EH (cell line): ENCODE measurements at regions not wholly inside any gene's neighbourhood (a gene's known extent, or its start where the extent isn't known, plus 50 kb on each side); places are given as distances from the start of the nearest gene placed in this dataset.

ENCODE experiments used
- DNase-seq: peaks from one replicate; pipeline ENCODE4 v3.0.0-alpha.2; 2015; ENCODE audit warnings: low read depth

- no peak for DNase-seq
These were observed 64.3 kb downstream of the DMRTA2 start for GRCh38 chr1:50358962-50359361.

- DNase-seq: no peak
These were observed 66.1 kb downstream of the DMRTA2 start for GRCh38 chr1:50357186-50357585.

- no peak for DNase-seq
These were observed 68.4 kb downstream of the DMRTA2 start for GRCh38 chr1:50354813-50355212.

GRCh38 chr1:50352428-50352827 lies 70.8 kb downstream of the DMRTA2 start:
- DNase-seq: no peak

- DNase-seq: no peak
These were observed 72.4 kb downstream of the DMRTA2 start for GRCh38 chr1:50350868-50351267.

GRCh38 chr1:50350421-50350820 lies 72.8 kb downstream of the DMRTA2 start:
- DNase-seq: no peak

- DNase-seq: no peak
These were observed 74.0 kb downstream of the DMRTA2 start for GRCh38 chr1:50349242-50349565.

- DNase-seq: peak; percentile 69
These were observed 74.6 kb downstream of the DMRTA2 start for GRCh38 chr1:50348449-50349241.

GRCh38 chr1:50347933-50348332 lies 75.3 kb downstream of the DMRTA2 start:
- DNase-seq: no peak

- no peak for DNase-seq
These were observed 76.6 kb downstream of the DMRTA2 start for GRCh38 chr1:50346621-50347020.

GRCh38 chr1:50343323-50343722 lies 79.9 kb downstream of the DMRTA2 start:
- no peak for DNase-seq

GRCh38 chr1:50342525-50342924 lies 80.7 kb downstream of the DMRTA2 start:
- no peak for DNase-seq

- DNase-seq: no peak
These were observed 88.2 kb downstream of the DMRTA2 start for GRCh38 chr1:50335036-50335435.

GRCh38 chr1:50333595-50333974 lies 89.7 kb downstream of the DMRTA2 start:
- peak; percentile 19 for DNase-seq

GRCh38 chr1:50332941-50333594 lies 90.2 kb downstream of the DMRTA2 start:
- peak; percentile 35 for DNase-seq

GRCh38 chr1:50329332-50329932 lies 93.8 kb downstream of the DMRTA2 start:
- DNase-seq: no peak

- DNase-seq: no peak
These were observed 94.7 kb downstream of the DMRTA2 start for GRCh38 chr1:50328552-50328951.

GRCh38 chr1:50326026-50326425 lies 97.2 kb downstream of the DMRTA2 start:
- DNase-seq: no peak

- no peak for DNase-seq
These were observed 100.7 kb downstream of the DMRTA2 start for GRCh38 chr1:50322579-50322978.

- no peak for DNase-seq
These were observed 104.8 kb downstream of the DMRTA2 start for GRCh38 chr1:50318428-50318827.

- DNase-seq: peak; percentile 32
These were observed 114.4 kb downstream of the DMRTA2 start for GRCh38 chr1:50308878-50309277.

- no peak for DNase-seq
These were observed 117.4 kb downstream of the DMRTA2 start for GRCh38 chr1:50305808-50306207.

GRCh38 chr1:50300297-50300696 lies 122.9 kb downstream of the DMRTA2 start:
- no peak for DNase-seq
